IPS DF 6.9 (cell line): ENCODE measurements at regions not wholly inside any gene's neighbourhood (a gene's known extent, or its start where the extent isn't known, plus 50 kb on each side); places are given as distances from the start of the nearest gene placed in this dataset.
"Not testable (repeated sequence)": the region's sequence is repeated elsewhere in the genome, so short reads cannot be mapped to it uniquely, and the experiment has no call there.

Experiments
- DNase-seq: peaks from one replicate; pipeline ENCODE4 v3.0.0-alpha.2; 2013; ENCODE audit warnings: low read depth, low spot score
- H3K27ac ChIP-seq: one replicate; pipeline ENCODE4 v1.5.1; 2013; ENCODE audit warnings: low read length, control low read depth
- H3K27me3 ChIP-seq: 2 replicates; pipeline ENCODE4 v1.6.1; 2013; ENCODE audit warnings: mild to moderate bottlenecking, low read length; ENCODE audit not compliant: control insufficient read depth, insufficient read depth
- H3K36me3 ChIP-seq: 2 replicates; pipeline ENCODE4 v1.6.1; 2013; ENCODE audit warnings: low read length; ENCODE audit not compliant: control insufficient read depth, insufficient read depth
- H3K4me1 ChIP-seq: 2 replicates; pipeline ENCODE4 v1.6.1; 2013; ENCODE audit warnings: low read length; ENCODE audit not compliant: control insufficient read depth, insufficient read depth
- H3K4me3 ChIP-seq: 2 replicates; pipeline ENCODE4 v1.5.1; 2013; ENCODE audit warnings: mild to moderate bottlenecking, low read length
- H3K9me3 ChIP-seq: 2 replicates; pipeline ENCODE4 v1.6.1; 2013; ENCODE audit warnings: low read length, inconsistent platforms; ENCODE audit not compliant: control insufficient read depth, insufficient read depth
- WGBS: extraction: QIAGEN DNeasy Blood & Tissue Kit; methylation state at CpG from one replicate; pipeline ENCODE4 v1.1.7; 2013; ENCODE audit warnings: mixed read lengths, missing lambda C conversion rate; ENCODE audit not compliant: insufficient read length, insufficient coverage; 5-methylcytosine and 5-hydroxymethylcytosine counted together

- Histone ChIP-seq H3K4me1 (0 out of 2 replicates have a peak, but pooled peaks cover 2% of the 10 kb centered on the region), H3K9me3 (no peaks in the 10 kb centered on the region), H3K4me3 (no peak overlapping the region), H3K27ac (no peak overlapping the region), H3K27me3 (no peaks in the 10 kb centered on the region), H3K36me3 (no peaks in the 10 kb centered on the region)
- no CpG with 5 or more reads among the region's 5 CpGs for WGBS
- no peak for DNase-seq
Observed at GRCh38 chr5:172540099-172540870, 86.0 kb upstream of the SH3PXD2B start.

GRCh38 chr5:172535108-172535445 is 80.8 kb upstream of the SH3PXD2B start:
- H3K27ac ChIP-seq: no peak overlapping the region
- DNase-seq: no peak
- H3K4me1 ChIP-seq: no peaks in the 10 kb centered on the region
- no CpG with 5 or more reads among the region's 2 CpGs for WGBS
- no peaks in the 10 kb centered on the region for H3K27me3 ChIP-seq
- no peak overlapping the region for H3K4me3 ChIP-seq
- H3K9me3 ChIP-seq: no peaks in the 10 kb centered on the region
- H3K36me3 ChIP-seq: no peaks in the 10 kb centered on the region

GRCh38 chr5:172534229-172535107 is 80.1 kb upstream of the SH3PXD2B start:
- no peak overlapping the region for H3K4me3 ChIP-seq
- no peak for DNase-seq
- H3K27ac ChIP-seq: no peak overlapping the region
- no peaks in the 10 kb centered on the region for H3K36me3 ChIP-seq
- H3K27me3 ChIP-seq: no peaks in the 10 kb centered on the region
- H3K4me1 ChIP-seq: no peaks in the 10 kb centered on the region
- WGBS: no CpG with 5 or more reads among the region's 9 CpGs
- H3K9me3 ChIP-seq: no peaks in the 10 kb centered on the region

GRCh38 chr5:172533399-172534228 is 79.3 kb upstream of the SH3PXD2B start:
- Histone ChIP-seq H3K4me3 (no peak overlapping the region), H3K27ac (no peak overlapping the region), H3K27me3 (no peaks in the 10 kb centered on the region), H3K9me3 (no peaks in the 10 kb centered on the region), H3K4me1 (no peaks in the 10 kb centered on the region), H3K36me3 (no peaks in the 10 kb centered on the region)
- no peak for DNase-seq
- no CpG with 5 or more reads among the region's 12 CpGs for WGBS

GRCh38 chr5:172533058-172533398 is 78.7 kb upstream of the SH3PXD2B start:
- DNase-seq: no peak
- H3K4me1 ChIP-seq: no peaks in the 10 kb centered on the region
- no peak overlapping the region for H3K27ac ChIP-seq
- no peaks in the 10 kb centered on the region for H3K9me3 ChIP-seq
- no CpG with 5 or more reads among the region's 10 CpGs for WGBS
- no peak overlapping the region for H3K4me3 ChIP-seq
- H3K27me3 ChIP-seq: no peaks in the 10 kb centered on the region
- H3K36me3 ChIP-seq: no peaks in the 10 kb centered on the region

- not testable (repeated sequence) for H3K4me1 ChIP-seq, H3K36me3 ChIP-seq, H3K27ac ChIP-seq, H3K27me3 ChIP-seq, DNase-seq, H3K9me3 ChIP-seq, H3K4me3 ChIP-seq
- no CpG with 5 or more reads among the region's 8 CpGs for WGBS
Observed at GRCh38 chr5:172532439-172532838, 78.1 kb upstream of the SH3PXD2B start.

- H3K9me3 ChIP-seq: no peaks in the 10 kb centered on the region
- no peaks in the 10 kb centered on the region for H3K36me3 ChIP-seq
- H3K27ac ChIP-seq: no peak overlapping the region
- H3K4me1 ChIP-seq: no peaks in the 10 kb centered on the region
- no CpG with 5 or more reads among the region's 2 CpGs for WGBS
- no peaks in the 10 kb centered on the region for H3K27me3 ChIP-seq
- no peak overlapping the region for H3K4me3 ChIP-seq
- DNase-seq: no peak
Observed at GRCh38 chr5:172531704-172532026, 77.3 kb upstream of the SH3PXD2B start.

- DNase-seq: no peak
- WGBS: no CpG with 5 or more reads among the region's 13 CpGs
- no peaks in the 10 kb centered on the region for H3K4me1 ChIP-seq
- H3K4me3 ChIP-seq: no peak overlapping the region
- H3K36me3 ChIP-seq: no peaks in the 10 kb centered on the region
- no peaks in the 10 kb centered on the region for H3K27me3 ChIP-seq
- no peaks in the 10 kb centered on the region for H3K9me3 ChIP-seq
- no peak overlapping the region for H3K27ac ChIP-seq
Observed at GRCh38 chr5:172530878-172531703, 76.8 kb upstream of the SH3PXD2B start.

- no peak for DNase-seq
- Histone ChIP-seq H3K27me3 (no peaks in the 10 kb centered on the region), H3K4me1 (no peaks in the 10 kb centered on the region), H3K4me3 (no peak overlapping the region), H3K27ac (no peak overlapping the region), H3K9me3 (no peaks in the 10 kb centered on the region), H3K36me3 (no peaks in the 10 kb centered on the region)
- no CpG with 5 or more reads among the region's 8 CpGs for WGBS
Observed at GRCh38 chr5:172530406-172530805, 76.1 kb upstream of the SH3PXD2B start.

GRCh38 chr5:172529896-172530295 is 75.6 kb upstream of the SH3PXD2B start:
- no peak for DNase-seq
- H3K4me1 ChIP-seq: no peaks in the 10 kb centered on the region
- no CpG with 5 or more reads among the region's 3 CpGs for WGBS
- no peak overlapping the region for H3K4me3 ChIP-seq
- no peaks in the 10 kb centered on the region for H3K9me3 ChIP-seq
- H3K36me3 ChIP-seq: no peaks in the 10 kb centered on the region
- no peak overlapping the region for H3K27ac ChIP-seq
- H3K27me3 ChIP-seq: no peaks in the 10 kb centered on the region
